Cardiac muscle cell (in vitro differentiated cells and primary cell): ENCODE measurements at regions not wholly inside any gene's neighbourhood (a gene's known extent, or its start where the extent isn't known, plus 50 kb on each side); places are given as distances from the start of the nearest gene placed in this dataset.
A peak's percentile ranks its signal among the peaks of the same experiment; 100 is the strongest.

ENCODE experiments used
- DNase-seq, 2 donors: peaks; one replicate each; pipeline versions ENCODE4 v3.0.0 to v3.0.0-alpha.2; 2010 to 2017; ENCODE audit warnings: low read depth in 1 of 2, low spot score in 1 of 2
- H3K27ac ChIP-seq: fragments of 200-600 bp; sonication (generic); 2 replicates; pipeline ENCODE4 v1.5.1; 2016
- H3K27me3 ChIP-seq: fragments of 200-600 bp; sonication (generic); 2 replicates; pipeline ENCODE4 v1.6.0; 2016; ENCODE audit warnings: control low read depth
- H3K36me3 ChIP-seq: fragments of 200-600 bp; sonication (generic); 2 replicates; pipeline ENCODE4 v1.5.1; 2016; ENCODE audit warnings: control low read depth
- H3K4me1 ChIP-seq: fragments of 200-600 bp; sonication (generic); 2 replicates; pipeline ENCODE4 v1.8.1; 2017; ENCODE audit warnings: low read depth, mild to moderate bottlenecking, mixed run types
- H3K4me3 ChIP-seq: fragments of 200-600 bp; sonication (generic); 2 replicates; pipeline ENCODE4 v1.5.1; 2016; ENCODE audit warnings: mild to moderate bottlenecking
- H3K9me3 ChIP-seq: fragments of 200-600 bp; sonication (generic); 2 replicates; pipeline ENCODE4 v1.5.1; 2017; ENCODE audit warnings: low read depth, mild to moderate bottlenecking, control low read depth
- CTCF ChIP-seq: IDR thresholded peaks from 2 replicates; pipeline ENCODE4 v1.5.1; 2012; ENCODE audit warnings: low read depth, mild to moderate bottlenecking, low read length

GRCh38 chr6:44569131-44569530 is 181.6 kb downstream of the CDC5L start:
- H3K9me3 ChIP-seq = no peaks in the 10 kb centered on the region
- no peaks in the 10 kb centered on the region for H3K4me1 ChIP-seq
- no peak for DNase-seq
- H3K4me3 ChIP-seq = no peak overlapping the region
- no peak overlapping the region for H3K27ac ChIP-seq
- H3K27me3 ChIP-seq = no peaks in the 10 kb centered on the region
- H3K36me3 ChIP-seq = no peaks in the 10 kb centered on the region
- TF ChIP-seq CTCF = no peak

- TF ChIP-seq CTCF = no peak
- H3K4me1 ChIP-seq = no peaks in the 10 kb centered on the region
- no peak overlapping the region for H3K4me3 ChIP-seq
- no peak overlapping the region for H3K27ac ChIP-seq
- no peaks in the 10 kb centered on the region for H3K36me3 ChIP-seq
- H3K9me3 ChIP-seq = no peaks in the 10 kb centered on the region
- DNase-seq = peak in 1 of 2 donors; percentile 63
- no peaks in the 10 kb centered on the region for H3K27me3 ChIP-seq
These were observed 182.5 kb downstream of the CDC5L start for GRCh38 chr6:44569931-44570385.

- Histone ChIP-seq H3K9me3 (no peaks in the 10 kb centered on the region), H3K27ac (no peak overlapping the region), H3K4me1 (no peaks in the 10 kb centered on the region), H3K36me3 (no peaks in the 10 kb centered on the region), H3K4me3 (no peak overlapping the region), H3K27me3 (no peaks in the 10 kb centered on the region)
- no peak for TF ChIP-seq CTCF
- no peak for DNase-seq
These were observed 184.0 kb downstream of the CDC5L start for GRCh38 chr6:44571510-44571909.

GRCh38 chr6:44572346-44572745 is 184.8 kb downstream of the CDC5L start:
- H3K27me3 ChIP-seq = no peaks in the 10 kb centered on the region
- no peak overlapping the region for H3K4me3 ChIP-seq
- TF ChIP-seq CTCF = no peak
- no peaks in the 10 kb centered on the region for H3K4me1 ChIP-seq
- no peak overlapping the region for H3K27ac ChIP-seq
- H3K9me3 ChIP-seq = no peaks in the 10 kb centered on the region
- H3K36me3 ChIP-seq = no peaks in the 10 kb centered on the region
- DNase-seq = no peak

- H3K4me1 ChIP-seq = no peaks in the 10 kb centered on the region
- peak in 1 of 2 donors; percentile 58 for DNase-seq
- no peak overlapping the region for H3K27ac ChIP-seq
- no peaks in the 10 kb centered on the region for H3K36me3 ChIP-seq
- TF ChIP-seq CTCF = no peak
- no peak overlapping the region for H3K4me3 ChIP-seq
- no peaks in the 10 kb centered on the region for H3K9me3 ChIP-seq
- H3K27me3 ChIP-seq = no peaks in the 10 kb centered on the region
These were observed 188.1 kb downstream of the CDC5L start for GRCh38 chr6:44575644-44576043.

GRCh38 chr6:44576132-44576631 is 188.7 kb downstream of the CDC5L start:
- no peaks in the 10 kb centered on the region for H3K9me3 ChIP-seq
- no peak overlapping the region for H3K4me3 ChIP-seq
- no peaks in the 10 kb centered on the region for H3K4me1 ChIP-seq
- no peak for TF ChIP-seq CTCF
- no peaks in the 10 kb centered on the region for H3K36me3 ChIP-seq
- DNase-seq = peak in 1 of 2 donors; percentile 72
- H3K27me3 ChIP-seq = no peaks in the 10 kb centered on the region
- no peak overlapping the region for H3K27ac ChIP-seq
